A204.1 (cell line): ENCODE measurements at regions not wholly inside any gene's neighbourhood (a gene's known extent, or its start where the extent isn't known, plus 50 kb on each side); places are given as distances from the start of the nearest gene placed in this dataset.
"Not testable (repeated sequence)": the region's sequence is repeated elsewhere in the genome, so short reads cannot be mapped to it uniquely, and the experiment has no call there.

ENCODE experiments used
- FAIRE-seq: peaks from 2 replicates; lab custom pipeline; 2012; peaks lifted over from hg19 to GRCh38; lab: Jason Lieb, UNC

GRCh38 chr9:2497666-2498400 is 123.8 kb upstream of the VLDLR start:
- no peak for FAIRE-seq

- FAIRE-seq: no peak
Measured at GRCh38 chr9:2502210-2502609, 119.4 kb upstream of the VLDLR start.

GRCh38 chr9:2502760-2503159 is 118.8 kb upstream of the VLDLR start:
- no peak for FAIRE-seq

- FAIRE-seq: no peak
Measured at GRCh38 chr9:2506321-2506720, 115.3 kb upstream of the VLDLR start.

GRCh38 chr9:2523591-2523990 is 98.0 kb upstream of the VLDLR start:
- no peak for FAIRE-seq

- no peak for FAIRE-seq
Measured at GRCh38 chr9:2524601-2525000, 97.0 kb upstream of the VLDLR start.

GRCh38 chr9:2525147-2525546 is 96.4 kb upstream of the VLDLR start:
- FAIRE-seq: no peak

GRCh38 chr9:2526071-2526828 is 95.3 kb upstream of the VLDLR start:
- FAIRE-seq: no peak

GRCh38 chr9:2531481-2531880 is 90.1 kb upstream of the VLDLR start:
- FAIRE-seq: no peak

- no peak for FAIRE-seq
Measured at GRCh38 chr9:2536511-2536910, 85.1 kb upstream of the VLDLR start.

GRCh38 chr9:2545881-2546490 is 75.6 kb upstream of the VLDLR start:
- no peak for FAIRE-seq

GRCh38 chr9:2555899-2556600 is 65.5 kb upstream of the VLDLR start:
- FAIRE-seq: not testable (repeated sequence)

GRCh38 chr9:2557693-2558092 is 63.9 kb upstream of the VLDLR start:
- FAIRE-seq: no peak

- FAIRE-seq: no peak
Measured at GRCh38 chr9:2559192-2560152, 62.1 kb upstream of the VLDLR start.

GRCh38 chr9:2560180-2560579 is 61.4 kb upstream of the VLDLR start:
- FAIRE-seq: no peak

- FAIRE-seq: no peak
Measured at GRCh38 chr9:2565676-2566340, 55.8 kb upstream of the VLDLR start.

- FAIRE-seq: no peak
Measured at GRCh38 chr9:2567922-2568321, 53.7 kb upstream of the VLDLR start.

- FAIRE-seq: no peak
Measured at GRCh38 chr9:2568689-2569088, 52.9 kb upstream of the VLDLR start.

GRCh38 chr9:2570615-2571479 is 50.7 kb upstream of the VLDLR start:
- FAIRE-seq: no peak
